MCF 10A (cell line): ENCODE measurements at regions not wholly inside any gene's neighbourhood (a gene's known extent, or its start where the extent isn't known, plus 50 kb on each side); places are given as distances from the start of the nearest gene placed in this dataset.

ENCODE experiments used
- BruUV-seq: library from RNA; stranded (reverse); fragments of 400-500 nt; replicated peaks from 2 replicates; lab custom pipeline; 2021; lab: Mats Ljungman, UMichigan
- CTCF ChIA-PET: fragments of 300-600 bp; sonication (Branson Sonifier 250); formaldehyde crosslinking; extraction: SDS; loops from one replicate; lab custom pipeline; 2021; ENCODE audit warnings: antibody characterized with exemption, inconsistent platforms; lab: Yijun Ruan, JAX
- POLR2A ChIA-PET: fragments of 300-600, 350-650 bp; sonication (Branson Sonifier 250); formaldehyde crosslinking; extraction: SDS; loops from one replicate; lab custom pipeline; 2020; ENCODE audit warnings: antibody characterized with exemption, inconsistent platforms; lab: Yijun Ruan, JAX
- DNase-seq: peaks from one replicate; pipeline ENCODE4 v3.0.0-alpha.2; 2018; ENCODE audit not compliant: unreplicated experiment
- H3K27ac Mint-ChIP-seq: one replicate; pipeline ENCODE4 v1.8.0; 2022; ENCODE audit warnings: mild to moderate bottlenecking, low read depth, mixed read lengths; ENCODE audit not compliant: unreplicated experiment
- H3K27me3 Mint-ChIP-seq: one replicate; pipeline ENCODE4 v1.8.0; 2022; ENCODE audit warnings: mixed read lengths; ENCODE audit not compliant: insufficient read depth, unreplicated experiment
- H3K36me3 Mint-ChIP-seq: one replicate; pipeline ENCODE4 v1.8.0; 2022; ENCODE audit warnings: mild to moderate bottlenecking, moderate library complexity, mixed read lengths; ENCODE audit not compliant: insufficient read depth, unreplicated experiment
- H3K4me1 Mint-ChIP-seq: one replicate; pipeline ENCODE4 v1.8.0; 2022; ENCODE audit warnings: mixed read lengths; ENCODE audit not compliant: insufficient read depth, unreplicated experiment
- H3K4me3 Mint-ChIP-seq: one replicate; pipeline ENCODE4 v1.8.0; 2022; ENCODE audit warnings: mild to moderate bottlenecking, moderate library complexity, mixed read lengths; ENCODE audit not compliant: unreplicated experiment
- H3K9me3 Mint-ChIP-seq: one replicate; pipeline ENCODE4 v1.8.0; 2022; ENCODE audit warnings: mixed read lengths; ENCODE audit not compliant: unreplicated experiment
- intact Hi-C: fragments of 100-400 bp; cut with micrococcal nuclease; formaldehyde crosslinking; loops from 2 replicates; pipeline ENCODE4 v1.14.1; 2022
- TF ChIP-seq, protein P1 (sequence below): fragments of 200-600 bp; IDR thresholded peaks from one replicate; pipeline ENCODE4 v1.8.0; 2022; ENCODE audit warnings: antibody characterized with exemption, mild to moderate bottlenecking; ENCODE audit not compliant: unreplicated experiment

DNA sequence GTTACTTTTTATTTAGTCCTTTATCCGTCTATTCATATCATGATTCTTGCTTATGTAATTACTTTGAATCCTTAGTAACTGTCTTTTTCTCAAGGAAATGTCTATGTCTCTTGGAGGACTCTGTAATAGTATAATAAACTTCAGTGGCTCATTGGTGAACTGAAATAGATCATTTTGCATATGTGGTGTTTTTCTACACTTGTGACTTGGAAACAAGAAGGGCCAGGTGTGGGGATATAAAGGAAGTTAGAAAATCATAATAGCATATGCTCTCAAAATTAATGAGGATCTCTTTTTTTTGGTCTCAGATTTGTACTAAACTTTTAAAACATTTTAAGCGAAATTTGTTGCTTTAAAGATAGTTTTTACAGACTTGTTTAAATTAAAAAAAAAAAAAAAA lies 453.0 kb upstream of the CDH20 start:
- no peaks in the 10 kb centered on the region for H3K27me3 Mint-ChIP-seq
- CTCF ChIA-PET = no interaction called here
- H3K27ac Mint-ChIP-seq = no peak overlapping the region
- TF ChIP-seq, protein P1, sequence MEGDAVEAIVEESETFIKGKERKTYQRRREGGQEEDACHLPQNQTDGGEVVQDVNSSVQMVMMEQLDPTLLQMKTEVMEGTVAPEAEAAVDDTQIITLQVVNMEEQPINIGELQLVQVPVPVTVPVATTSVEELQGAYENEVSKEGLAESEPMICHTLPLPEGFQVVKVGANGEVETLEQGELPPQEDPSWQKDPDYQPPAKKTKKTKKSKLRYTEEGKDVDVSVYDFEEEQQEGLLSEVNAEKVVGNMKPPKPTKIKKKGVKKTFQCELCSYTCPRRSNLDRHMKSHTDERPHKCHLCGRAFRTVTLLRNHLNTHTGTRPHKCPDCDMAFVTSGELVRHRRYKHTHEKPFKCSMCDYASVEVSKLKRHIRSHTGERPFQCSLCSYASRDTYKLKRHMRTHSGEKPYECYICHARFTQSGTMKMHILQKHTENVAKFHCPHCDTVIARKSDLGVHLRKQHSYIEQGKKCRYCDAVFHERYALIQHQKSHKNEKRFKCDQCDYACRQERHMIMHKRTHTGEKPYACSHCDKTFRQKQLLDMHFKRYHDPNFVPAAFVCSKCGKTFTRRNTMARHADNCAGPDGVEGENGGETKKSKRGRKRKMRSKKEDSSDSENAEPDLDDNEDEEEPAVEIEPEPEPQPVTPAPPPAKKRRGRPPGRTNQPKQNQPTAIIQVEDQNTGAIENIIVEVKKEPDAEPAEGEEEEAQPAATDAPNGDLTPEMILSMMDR = no peak
- no peaks in the 10 kb centered on the region for H3K9me3 Mint-ChIP-seq
- no peak overlapping the region for H3K4me3 Mint-ChIP-seq
- no peaks in the 10 kb centered on the region for H3K36me3 Mint-ChIP-seq
- H3K4me1 Mint-ChIP-seq = no peaks in the 10 kb centered on the region
- intact Hi-C loops = no loop called here
- no TSS peak for BruUV-seq
- no peak for DNase-seq
- POLR2A ChIA-PET = interaction anchor here (0.5 to 1.0 kb wide), 3 partner anchors 8 to 68 kb away, joined by 3 to 4 read pairs (median 3); no protein-coding TSS in a partner anchor

DNA sequence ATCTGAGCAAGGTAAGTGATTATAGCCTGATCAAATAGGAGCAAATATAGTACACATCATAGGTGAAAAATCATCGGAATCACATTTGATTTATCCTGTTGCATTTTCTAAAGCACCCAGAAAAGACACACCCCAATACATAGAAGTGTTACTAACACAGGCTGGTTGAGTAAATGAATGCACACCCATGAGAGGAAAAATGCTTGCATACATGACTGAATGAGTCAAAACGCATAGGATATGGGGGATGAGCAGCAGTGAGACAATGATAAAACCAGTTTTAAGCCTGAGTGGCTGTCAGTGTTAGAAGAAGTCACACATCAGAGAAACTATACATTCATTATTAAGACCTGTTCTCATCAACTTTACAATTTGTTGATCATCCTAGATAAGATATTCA lies 449.6 kb upstream of the CDH20 start:
- Mint-ChIP-seq H3K9me3 (no peaks in the 10 kb centered on the region), H3K4me3 (no peak overlapping the region), H3K4me1 (no peaks in the 10 kb centered on the region), H3K27ac (no peak overlapping the region), H3K36me3 (no peaks in the 10 kb centered on the region), H3K27me3 (no peaks in the 10 kb centered on the region)
- TF ChIP-seq, protein P1 = no peak
- CTCF ChIA-PET = interaction anchor here (0.6 kb wide), 1 partner anchor 72 kb away, joined by 3 read pairs; no protein-coding TSS in a partner anchor
- POLR2A ChIA-PET = no interaction called here
- intact Hi-C loops = no loop called here
- no TSS peak for BruUV-seq
- no peak for DNase-seq

DNA sequence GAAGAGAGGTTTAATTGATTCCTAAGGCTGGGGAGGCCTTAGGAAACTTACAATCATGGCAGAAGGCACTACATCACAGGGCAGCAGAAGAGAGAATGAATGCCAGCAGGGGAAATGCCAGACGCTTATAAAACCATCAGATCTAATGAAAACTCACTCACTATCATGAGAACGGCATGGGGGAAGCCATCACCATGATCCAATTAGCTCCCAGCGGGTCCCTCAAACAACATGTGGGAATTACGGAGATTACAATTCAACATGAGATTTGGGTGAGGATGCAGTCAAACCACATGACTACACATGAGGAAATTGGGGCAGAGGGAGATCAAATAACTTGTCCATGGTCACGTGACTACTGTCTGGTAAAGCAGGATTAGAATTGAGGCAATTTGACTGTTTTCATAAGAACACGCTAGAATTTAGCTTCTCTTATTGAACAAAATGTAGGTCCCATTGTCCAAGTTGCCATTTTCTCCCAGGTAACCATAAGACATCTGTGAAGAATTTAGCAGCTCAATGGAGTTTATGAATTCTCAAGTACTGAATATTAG lies 445.1 kb upstream of the CDH20 start:
- intact Hi-C loops = no loop called here
- H3K36me3 Mint-ChIP-seq = no peaks in the 10 kb centered on the region
- TF ChIP-seq, protein P1 = no peak
- H3K4me1 Mint-ChIP-seq = peaks cover 10% of the 10 kb centered on the region
- no peaks in the 10 kb centered on the region for H3K9me3 Mint-ChIP-seq
- no peaks in the 10 kb centered on the region for H3K27me3 Mint-ChIP-seq
- H3K27ac Mint-ChIP-seq = no peak overlapping the region
- ChIA-PET POLR2A (interaction anchor here (1.1 kb wide), 1 partner anchor 8 kb away, joined by 4 read pairs; no protein-coding TSS in a partner anchor), CTCF (no interaction called here)
- no peak overlapping the region for H3K4me3 Mint-ChIP-seq
- DNase-seq = no peak
- BruUV-seq = no TSS peak

DNA sequence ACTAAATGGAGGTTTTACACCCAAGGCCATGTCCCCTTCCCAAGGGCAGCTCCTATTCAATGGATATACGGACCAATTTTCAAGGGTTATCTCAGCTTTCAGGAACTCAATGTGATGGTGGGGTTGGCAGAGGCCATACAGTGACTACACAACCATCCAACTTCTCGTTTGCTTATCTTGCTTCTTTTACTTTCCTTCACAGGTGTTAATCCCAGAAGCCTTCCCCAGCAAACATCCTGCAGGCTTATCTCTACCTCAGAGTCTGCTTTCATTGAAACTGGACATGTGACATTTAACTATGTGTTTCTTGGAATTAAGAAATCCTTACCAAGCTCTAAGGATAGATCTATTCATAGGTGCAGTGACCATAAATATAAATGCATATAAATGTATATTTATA lies 443.8 kb upstream of the CDH20 start:
- Mint-ChIP-seq H3K36me3 (no peaks in the 10 kb centered on the region), H3K9me3 (no peaks in the 10 kb centered on the region), H3K4me3 (no peak overlapping the region), H3K27ac (no peak overlapping the region), H3K4me1 (peaks cover 22% of the 10 kb centered on the region), H3K27me3 (no peaks in the 10 kb centered on the region)
- POLR2A ChIA-PET = no interaction called here
- TF ChIP-seq, protein P1 = no peak
- no TSS peak for BruUV-seq
- CTCF ChIA-PET = interaction anchor here (0.5 kb wide), 1 partner anchor 42 kb away, joined by 3 read pairs; no protein-coding TSS in a partner anchor
- DNase-seq = no peak
- intact Hi-C loops = no loop called here
